ENCODE measurements at regions not wholly inside any gene's neighbourhood (a gene's known extent, or its start where the extent isn't known, plus 50 kb on each side); places are given as distances from the start of the nearest gene placed in this dataset.

GRCh38 chr22:48849219-48849912, 978.3 kb downstream of the BRD1 start:
- TF ChIP-seq CTCF (IDR thresholded peaks at IDR 0.05) = no peak
- no peak for TF ChIP-seq POLR2A (IDR thresholded peaks at IDR 0.05)
